SIG-M5 treated with dmso at 0.1 percent for 504 hours (cell line): ENCODE measurements at regions not wholly inside any gene's neighbourhood (a gene's known extent, or its start where the extent isn't known, plus 50 kb on each side); places are given as distances from the start of the nearest gene placed in this dataset.

Experiments used
- DNase-seq: peaks from one replicate; lab custom pipeline; 2025; ENCODE audit not compliant: unreplicated experiment; lab: John Stamatoyannopoulos, UW

DNA sequence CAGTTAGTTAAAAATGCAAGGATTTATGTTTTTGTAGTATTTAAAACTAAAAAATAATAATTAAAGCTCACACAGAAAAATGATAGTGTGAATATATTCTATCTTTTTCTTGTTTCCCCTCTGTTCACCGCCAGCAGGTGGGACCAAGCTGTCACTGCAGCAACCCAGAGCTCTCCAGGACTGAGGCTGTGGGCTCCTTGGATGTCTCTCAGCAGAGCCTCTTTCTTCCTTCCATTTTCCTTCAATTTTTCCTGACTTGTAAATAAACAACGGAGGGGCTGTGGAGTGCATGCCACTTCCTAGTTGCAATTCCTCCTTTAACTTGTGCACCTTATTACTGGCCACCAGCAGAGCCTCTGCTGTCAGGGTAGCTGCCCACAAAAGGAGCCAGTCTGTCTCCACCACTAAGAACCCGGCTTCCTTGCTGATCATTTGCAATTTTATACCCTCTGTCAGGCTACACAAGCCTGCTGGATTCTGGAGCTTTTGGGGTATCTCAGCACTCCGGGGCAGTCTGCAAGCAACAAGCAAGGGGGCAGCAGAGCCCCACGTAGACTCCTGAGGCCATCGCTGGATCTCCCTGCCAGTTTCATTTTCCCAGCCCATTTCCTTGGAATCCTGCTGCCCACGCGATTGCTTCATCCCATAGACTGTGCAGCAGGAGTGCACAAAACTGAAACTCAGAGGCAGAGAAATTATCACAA lies 1467.4 kb downstream of the C4orf33 start:
- DNase-seq, result peak; percentile 12

DNA sequence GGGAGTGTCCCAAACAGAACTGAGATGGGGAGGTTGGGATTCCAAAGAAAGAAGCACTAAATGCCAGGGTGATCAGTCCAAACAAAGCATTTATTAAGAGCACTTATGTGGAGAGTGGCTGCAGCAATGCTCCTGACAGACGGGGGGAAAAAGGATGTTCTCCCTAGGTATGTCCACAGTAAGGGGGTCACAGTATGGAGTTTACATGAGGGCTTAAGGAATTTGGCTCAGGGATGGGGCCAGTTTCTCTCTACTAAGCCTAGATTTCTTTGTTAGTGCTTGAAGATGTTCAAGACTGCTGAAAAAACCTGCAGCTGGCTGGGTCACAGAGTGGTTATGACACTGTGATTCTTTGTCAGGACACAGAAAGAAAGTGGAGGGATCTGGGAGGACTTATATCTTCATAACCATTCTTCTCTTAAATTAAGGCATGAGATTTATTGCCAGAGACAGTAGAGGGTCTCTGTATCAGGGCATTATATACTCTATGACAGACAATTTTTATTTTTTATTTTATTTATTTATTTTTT lies 1468.0 kb downstream of the C4orf33 start:
- no peak for DNase-seq

DNA sequence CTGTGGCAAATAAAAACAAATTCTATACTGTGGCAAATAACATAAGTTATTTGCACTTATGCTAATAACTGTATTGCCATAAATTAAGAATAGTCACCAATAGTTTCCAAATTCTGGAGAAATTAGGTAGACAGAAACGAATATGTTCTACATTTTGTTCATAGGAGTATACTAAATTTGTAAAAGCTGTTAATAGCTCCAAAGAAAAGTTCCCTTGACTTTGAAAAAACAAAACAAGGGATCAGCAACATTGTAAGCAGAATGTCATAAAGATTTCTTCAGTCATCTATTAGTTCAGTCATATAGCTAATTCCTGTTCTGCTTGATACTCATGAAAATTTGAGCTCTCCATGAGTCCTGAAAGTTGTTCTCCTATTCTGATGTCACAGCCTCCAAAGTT lies 1472.8 kb downstream of the C4orf33 start:
- no peak for DNase-seq

DNA sequence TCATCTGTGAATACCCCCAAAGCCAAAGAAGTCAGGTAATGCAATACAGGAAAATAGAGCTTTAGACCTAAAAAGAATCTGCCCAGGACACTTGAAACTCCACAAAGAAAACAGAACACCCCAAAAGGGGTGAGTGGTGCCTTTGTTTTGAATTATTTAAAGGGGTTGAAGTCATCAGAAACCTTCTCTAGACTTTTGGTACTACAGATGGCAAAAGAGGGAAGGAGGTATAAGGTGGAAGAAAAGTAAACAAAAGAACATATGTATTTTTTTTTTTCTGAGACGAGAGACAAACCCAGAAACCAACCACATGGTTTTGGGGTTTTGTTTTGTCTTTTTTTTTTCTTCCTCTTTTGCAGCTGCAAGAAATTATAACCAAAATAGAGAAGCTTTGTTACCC lies 1477.8 kb downstream of the C4orf33 start:
- no peak for DNase-seq

DNA sequence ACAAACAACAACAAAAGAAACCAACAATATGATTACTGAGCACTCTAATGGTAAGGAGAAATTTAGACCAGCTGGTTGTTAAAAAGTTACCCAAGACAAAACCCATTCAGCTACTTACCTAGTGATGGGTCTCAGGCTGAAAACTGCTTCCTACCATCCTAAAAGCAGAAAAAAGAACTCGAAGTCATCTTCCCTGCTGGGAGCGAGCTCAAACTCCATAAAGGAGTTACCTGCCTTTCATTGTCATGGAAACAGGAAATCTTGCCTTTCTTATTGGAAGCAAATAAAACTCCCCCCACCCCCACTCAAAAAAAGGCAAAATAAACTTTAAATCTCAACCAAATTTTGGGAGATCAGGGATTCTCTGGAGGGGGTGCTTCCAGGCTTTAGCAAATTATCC lies 1478.3 kb downstream of the C4orf33 start:
- DNase-seq, result no peak

DNA sequence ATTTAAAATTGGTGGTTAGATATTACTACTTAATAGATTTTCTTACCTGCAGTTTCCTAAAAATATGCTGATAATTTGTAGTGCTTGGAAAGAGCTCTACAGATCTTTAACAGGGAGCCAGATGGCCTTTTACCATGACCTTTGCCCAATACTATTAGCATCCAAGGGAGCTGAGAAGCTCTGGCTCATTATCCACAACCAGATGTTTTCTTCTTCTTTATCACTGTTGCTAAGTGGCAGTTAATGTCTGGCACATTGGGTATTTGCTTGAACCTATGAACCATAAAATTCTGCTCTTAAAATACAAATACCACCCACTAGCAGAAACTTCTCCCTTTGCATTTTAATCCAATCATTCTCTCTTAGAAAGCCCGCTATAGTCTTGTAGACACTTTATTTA lies 1480.3 kb downstream of the C4orf33 start:
- DNase-seq, result no peak

DNA sequence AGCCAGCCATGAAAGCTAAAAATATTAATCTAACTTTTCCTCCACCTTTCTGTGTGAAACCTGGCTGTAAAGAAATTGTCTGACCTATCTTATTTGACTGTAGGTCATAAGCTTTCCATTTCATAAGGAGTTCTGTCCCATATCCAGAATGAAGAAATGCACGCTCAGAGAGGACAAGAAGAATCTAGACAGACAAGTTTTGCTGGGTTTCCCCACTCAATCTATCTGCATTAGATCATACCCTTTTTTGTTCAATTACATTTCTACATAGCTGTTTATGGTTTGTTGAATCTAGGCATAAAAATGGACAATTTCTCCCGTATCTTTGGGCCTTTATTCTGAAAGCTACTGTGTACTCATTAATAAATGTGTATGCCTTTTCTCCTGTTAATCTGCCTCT lies 1495.1 kb downstream of the C4orf33 start:
- no peak for DNase-seq

DNA sequence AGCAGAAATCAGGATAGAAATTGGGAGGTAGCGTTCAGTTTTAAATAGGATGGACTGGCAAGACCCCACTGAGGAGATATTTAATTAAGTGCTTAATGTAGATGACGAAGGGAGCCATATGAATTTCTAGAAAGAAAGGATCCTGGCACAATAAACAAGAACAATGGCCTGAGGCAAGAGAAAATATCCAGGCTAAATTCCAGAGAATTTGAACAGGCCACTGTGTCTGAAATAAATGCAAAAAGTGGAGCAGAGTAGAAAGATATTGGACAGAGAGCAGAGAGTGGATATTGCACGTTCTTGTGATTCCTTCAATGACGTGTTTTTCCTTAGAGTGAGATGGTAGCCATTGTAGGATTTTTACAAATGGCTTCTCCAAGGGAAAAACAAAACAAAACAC lies 1504.8 kb downstream of the C4orf33 start:
- no peak for DNase-seq

DNA sequence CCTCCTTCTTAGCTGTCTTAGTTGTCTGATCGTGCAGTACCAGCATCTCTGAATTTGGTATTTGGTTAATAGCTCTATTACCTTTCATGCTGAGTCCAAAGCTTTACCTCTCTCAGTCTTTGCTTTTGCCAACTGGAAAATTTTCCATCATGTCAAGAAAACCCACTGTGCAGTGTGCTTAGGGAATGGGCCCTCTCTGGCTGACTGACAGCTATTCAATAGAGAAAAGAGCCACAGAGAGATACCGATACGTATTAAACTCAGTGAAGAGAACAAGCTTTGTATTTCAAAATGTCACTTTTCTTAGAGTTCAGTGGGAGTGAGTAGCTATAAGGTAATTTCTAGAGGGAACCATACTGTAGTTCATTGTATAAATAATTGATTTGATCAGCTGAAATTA lies 1507.1 kb downstream of the C4orf33 start:
- DNase-seq, result no peak

DNA sequence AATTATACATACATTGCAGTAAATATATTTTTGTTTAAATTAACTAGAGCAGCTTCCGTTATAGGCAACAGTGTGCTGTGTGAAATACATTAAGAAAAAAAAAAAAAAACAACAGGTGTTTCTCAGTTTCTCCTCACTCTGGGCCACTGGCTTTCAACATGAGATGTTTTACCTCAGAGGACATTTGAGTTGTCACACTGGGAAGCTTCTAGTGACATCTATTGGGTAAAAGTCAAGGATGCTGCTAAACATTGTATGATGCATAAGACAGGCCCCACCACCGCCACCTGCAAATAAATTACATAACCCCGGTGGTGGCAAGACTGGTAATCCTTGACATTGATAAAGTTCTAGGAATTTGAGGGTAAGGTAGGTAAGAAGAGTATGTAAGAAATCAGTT lies 1512.2 kb downstream of the C4orf33 start:
- no peak for DNase-seq

DNA sequence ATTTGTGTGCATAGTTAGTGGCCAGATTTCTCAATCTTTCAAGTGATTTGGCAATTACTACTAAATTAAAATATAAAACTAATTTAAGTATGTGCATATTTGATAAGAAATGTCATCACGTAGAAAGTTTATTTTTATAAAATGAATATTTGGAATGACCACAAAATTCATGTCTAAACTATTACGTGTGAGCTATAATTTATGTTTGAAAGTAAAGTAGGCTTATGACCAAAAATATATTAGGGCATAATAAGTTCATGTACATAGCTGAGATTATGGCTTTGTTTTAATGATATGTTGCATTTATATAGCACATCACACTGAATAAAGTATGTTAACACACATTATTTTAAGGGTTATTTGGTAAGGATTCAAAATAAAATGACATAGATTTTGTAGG lies 1532.6 kb downstream of the C4orf33 start:
- no peak for DNase-seq

DNA sequence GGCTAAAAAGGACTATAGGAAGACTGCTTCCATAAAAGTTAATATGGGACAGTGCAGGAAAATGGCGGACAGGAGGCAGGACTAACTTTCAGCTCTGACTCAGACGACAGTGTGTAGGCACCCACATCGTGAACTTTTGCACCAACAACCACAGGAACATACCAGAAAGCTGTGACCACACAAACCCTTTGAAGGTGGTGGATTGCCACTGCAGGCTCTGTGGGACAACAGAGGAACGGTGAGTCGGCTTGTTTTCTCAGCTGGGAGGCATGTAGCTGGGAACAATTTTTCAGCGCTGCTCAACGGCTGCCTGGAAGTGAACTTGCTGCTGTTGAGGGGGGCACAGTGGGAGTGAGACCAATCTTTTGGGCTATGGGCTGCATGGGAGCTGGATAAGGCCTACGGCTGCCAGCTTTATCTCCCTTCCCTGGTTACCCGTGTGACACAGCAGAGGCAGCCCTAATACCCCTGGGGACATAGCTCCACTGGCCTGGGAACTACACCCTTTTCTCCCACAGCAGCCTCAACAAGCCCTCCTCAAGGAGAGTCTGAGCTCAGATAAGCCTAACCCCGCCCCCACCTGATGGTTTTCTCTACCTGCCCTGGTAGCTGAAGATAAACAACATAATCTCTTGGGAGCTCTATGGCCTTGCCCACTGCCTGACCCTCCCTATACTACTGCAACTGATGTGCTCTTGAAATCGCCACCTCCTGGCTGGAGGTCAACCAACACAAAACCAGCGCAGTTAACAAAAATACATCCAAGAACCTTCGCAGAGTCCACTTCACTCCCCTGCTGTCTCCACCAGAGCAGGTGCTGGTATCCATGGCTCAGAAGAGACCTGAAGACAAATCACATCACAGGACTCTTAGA lies 1537.0 kb downstream of the C4orf33 start:
- no peak for DNase-seq

DNA sequence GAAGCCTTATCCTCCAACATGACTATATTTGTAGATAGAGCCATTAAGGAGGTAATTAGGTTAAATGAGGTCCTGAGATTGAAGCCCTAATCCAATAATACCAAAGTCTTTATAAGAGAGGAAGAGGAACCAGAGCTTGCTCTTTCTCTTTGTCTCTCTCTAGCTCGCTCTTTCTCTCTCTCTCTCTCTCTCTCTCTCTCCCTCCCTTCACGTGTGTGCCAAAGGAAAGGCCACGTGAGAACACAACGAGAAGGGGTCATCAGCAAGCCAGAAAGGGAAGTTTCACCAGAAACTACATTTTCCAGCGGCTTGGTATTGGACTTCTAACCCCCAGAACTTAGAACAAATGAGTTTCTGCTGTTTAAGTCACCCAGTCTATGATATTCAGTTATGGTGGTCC lies 1540.5 kb downstream of the C4orf33 start:
- DNase-seq, result no peak

DNA sequence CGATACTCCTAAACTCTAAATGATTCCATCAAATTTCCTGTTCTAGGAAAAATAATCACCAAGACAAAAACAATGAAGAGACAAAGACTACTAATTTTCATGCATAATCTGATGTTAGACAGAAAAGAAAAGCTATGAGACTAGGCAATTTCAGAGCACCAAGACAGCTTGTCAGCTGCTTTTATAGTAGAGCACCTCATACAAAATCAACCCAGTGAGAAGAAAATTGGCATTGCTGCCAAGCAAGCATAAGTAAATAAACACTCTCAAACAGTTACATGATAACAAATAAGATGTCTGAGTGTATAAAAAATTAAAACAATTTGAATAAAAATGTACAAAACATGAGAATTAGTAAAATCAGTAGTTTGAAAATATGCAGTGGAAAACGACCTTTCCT lies 1544.6 kb downstream of the C4orf33 start:
- DNase-seq, result no peak

DNA sequence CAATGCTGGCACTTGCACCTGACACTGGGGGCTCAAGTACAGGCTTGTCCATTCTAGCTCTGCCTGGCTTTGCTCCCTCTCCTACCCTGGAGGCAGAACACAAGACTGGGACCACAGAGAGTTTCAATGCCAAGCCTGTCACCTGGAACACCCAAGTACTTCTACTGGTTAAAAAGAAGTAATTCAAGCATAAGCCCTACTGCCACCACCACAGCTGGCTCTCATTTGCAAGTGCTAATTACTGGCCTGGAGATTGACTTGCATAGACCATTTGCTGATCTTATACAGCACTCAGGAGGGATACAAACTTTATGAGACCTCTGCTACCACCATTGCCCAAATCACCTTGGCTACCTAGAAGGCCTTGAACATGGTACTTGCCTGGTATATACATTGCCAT lies 1550.9 kb downstream of the C4orf33 start:
- no peak for DNase-seq

DNA sequence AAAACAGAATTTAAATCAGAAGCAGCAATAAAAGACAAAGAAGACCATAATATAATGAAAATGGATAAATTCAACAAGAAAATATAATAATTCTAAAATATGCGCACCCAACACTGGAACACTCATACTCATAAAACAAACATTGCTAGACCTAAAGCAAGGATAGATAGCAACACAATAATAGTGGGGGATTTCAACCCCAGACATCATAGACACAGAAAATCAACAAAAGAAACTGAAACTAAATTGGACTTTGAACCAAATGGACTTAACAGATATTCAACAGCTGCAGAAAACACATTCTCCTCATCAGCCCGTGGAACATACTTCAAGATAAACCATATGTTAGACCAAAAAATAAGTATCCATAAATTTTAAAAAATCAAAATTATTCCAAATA lies 1552.6 kb downstream of the C4orf33 start:
- DNase-seq, result no peak

DNA sequence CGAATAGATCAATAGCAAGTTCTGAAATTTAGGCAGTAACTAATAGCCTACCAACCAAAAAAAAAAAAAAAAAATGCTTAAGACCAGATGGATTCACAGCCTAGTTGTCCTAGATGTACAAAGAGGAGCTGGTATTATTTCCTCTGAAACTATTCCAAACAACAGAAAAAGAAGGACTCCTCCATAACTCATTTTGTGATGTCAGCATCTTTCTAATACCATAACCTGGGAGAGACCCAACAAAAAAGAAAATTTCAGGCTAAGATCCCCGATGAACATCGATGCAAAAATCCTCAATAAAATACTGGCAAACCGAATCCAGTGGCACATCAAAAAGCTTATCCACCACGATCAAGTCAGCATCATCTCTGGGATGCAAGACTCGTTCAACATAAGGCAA lies 1557.9 kb downstream of the C4orf33 start:
- DNase-seq, result no peak

DNA sequence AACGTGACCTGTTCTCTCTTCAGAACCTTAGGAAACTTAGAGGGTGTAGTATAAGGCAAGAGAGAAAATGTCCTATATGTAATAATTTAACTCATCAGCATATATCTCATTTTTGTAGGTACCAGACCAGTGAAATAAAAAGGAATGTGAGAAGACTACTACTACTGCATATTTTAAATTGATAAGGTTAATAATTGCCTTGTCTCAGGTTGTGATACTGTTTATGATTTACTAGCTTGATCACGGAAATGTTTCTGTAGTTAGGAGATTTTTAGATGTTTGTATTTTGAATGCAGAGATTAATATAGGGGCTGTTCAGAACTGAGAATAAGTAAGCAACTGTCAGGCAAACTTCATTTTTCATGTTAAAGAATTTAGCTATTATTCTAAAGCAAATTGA lies 1563.4 kb downstream of the C4orf33 start:
- DNase-seq, result no peak

DNA sequence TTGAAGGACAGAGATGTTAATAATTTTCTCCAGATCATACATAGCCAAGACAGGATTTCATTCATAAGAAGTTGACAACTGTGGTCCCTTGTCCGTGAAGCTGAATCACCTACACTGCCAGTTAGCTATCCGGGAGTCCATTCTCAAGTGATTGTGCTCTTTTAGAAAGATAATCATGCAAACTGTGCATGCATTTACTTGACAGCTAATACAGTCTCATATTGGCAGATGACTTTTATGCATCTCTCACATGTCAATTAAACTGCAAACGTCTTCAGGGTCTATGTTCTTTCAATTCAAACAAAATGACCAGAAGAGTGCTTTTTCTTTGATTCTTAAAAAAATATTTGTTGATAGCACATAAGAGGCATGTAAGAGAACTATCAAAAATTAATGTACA lies 1572.9 kb downstream of the C4orf33 start:
- no peak for DNase-seq

DNA sequence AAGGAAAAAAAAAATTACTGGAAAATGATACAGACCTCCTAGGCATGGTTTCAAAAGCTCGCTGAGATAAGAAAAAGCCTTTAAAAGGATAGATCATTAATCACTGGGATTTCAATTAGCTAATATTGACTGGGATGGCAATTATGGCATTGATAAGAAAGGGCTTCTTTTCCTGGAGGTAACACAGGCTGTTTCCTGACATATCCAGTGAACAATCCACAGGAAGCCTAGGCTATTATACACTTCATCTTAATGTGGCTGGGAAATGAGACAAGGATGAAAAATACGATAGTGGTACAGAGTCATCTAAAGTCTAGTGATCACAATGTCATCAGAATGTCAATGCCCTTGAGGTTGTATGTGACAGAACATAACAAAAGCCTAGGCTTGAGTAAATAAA lies 1579.3 kb downstream of the C4orf33 start:
- DNase-seq, result no peak

DNA sequence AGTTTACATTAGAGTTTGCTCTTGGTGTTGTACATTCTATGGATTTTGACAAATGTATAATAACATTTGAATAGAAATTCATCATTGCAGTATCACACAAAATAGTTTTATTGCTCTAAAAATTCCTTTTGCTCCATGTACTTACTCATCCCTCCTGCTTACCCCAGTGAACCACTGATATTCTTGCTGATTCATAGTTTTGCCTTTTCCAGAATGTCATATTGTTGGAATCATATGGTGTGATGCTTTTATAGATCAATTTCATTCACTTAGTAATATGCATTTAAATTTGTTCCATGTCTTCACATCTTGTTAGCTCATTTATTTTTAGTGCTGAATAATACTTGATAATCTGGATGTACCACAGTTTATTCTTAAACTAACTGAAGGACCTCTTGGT lies 1593.2 kb downstream of the C4orf33 start:
- no peak for DNase-seq

DNA sequence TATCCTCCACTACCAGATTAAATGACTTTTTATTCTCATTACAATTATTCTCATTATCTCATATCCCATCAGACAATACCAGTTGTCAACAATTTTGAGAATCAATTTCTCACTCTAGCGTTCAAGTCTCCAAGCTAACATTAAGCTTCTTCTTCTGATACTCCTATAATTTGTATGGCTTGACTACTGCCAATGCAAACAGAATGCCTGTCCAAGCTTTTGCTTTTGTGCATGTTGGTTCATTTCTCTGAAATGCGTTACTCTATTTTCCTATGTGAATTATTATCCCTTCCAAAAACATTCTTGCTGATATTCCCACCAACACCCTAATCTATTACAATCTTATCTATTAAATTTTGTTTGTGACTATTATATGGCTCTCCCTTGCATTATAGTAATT lies 1602.3 kb downstream of the C4orf33 start:
- no peak for DNase-seq
